ENCODE measurements at regions not wholly inside any gene's neighbourhood (a gene's known extent, or its start where the extent isn't known, plus 50 kb on each side); places are given as distances from the start of the nearest gene placed in this dataset.

DNA sequence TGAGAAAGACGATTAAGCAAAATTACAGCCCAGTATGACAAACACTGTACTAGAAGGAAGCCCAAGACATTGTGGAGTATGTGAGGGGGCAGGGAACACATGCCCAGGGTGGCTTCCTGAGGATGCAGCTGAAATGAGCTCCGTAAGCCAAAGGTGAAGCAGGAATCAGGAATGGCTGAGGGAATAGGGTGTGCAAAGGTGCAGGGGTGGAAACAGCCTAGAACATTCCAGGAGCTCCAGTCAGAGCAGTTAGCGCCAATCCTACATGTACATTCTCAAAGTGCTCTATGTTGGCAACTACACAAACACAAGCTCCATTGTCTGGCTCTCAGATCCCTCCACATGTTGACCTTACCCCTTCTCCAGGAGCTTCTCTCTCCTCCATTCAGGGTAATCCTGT is 257.9 kb downstream of the MAN2A1 start:
- no peak for TF ChIP-seq CTCF (IDR thresholded peaks at IDR 0.05)
- TF ChIP-seq EP300 (IDR thresholded peaks at IDR 0.05) = no peak
- TF ChIP-seq POLR2A (IDR thresholded peaks at IDR 0.05) = no peak
